HG03060 (cell line): ENCODE measurements at regions not wholly inside any gene's neighbourhood (a gene's known extent, or its start where the extent isn't known, plus 50 kb on each side); places are given as distances from the start of the nearest gene placed in this dataset.

Experiments used
- ATAC-seq: cut with Tn5 transposase; IDR thresholded peaks from one replicate; pipeline ENCODE4 v1.9.1; 2021; ENCODE audit warnings: low read depth, moderate number of reproducible peaks; ENCODE audit not compliant: unreplicated experiment

- no peak for ATAC-seq
Measured at GRCh38 chr4:180634306-180634705, 1608.9 kb upstream of the TENM3 start.

GRCh38 chr4:180635281-180635680 lies 1607.9 kb upstream of the TENM3 start:
- no peak for ATAC-seq

DNA sequence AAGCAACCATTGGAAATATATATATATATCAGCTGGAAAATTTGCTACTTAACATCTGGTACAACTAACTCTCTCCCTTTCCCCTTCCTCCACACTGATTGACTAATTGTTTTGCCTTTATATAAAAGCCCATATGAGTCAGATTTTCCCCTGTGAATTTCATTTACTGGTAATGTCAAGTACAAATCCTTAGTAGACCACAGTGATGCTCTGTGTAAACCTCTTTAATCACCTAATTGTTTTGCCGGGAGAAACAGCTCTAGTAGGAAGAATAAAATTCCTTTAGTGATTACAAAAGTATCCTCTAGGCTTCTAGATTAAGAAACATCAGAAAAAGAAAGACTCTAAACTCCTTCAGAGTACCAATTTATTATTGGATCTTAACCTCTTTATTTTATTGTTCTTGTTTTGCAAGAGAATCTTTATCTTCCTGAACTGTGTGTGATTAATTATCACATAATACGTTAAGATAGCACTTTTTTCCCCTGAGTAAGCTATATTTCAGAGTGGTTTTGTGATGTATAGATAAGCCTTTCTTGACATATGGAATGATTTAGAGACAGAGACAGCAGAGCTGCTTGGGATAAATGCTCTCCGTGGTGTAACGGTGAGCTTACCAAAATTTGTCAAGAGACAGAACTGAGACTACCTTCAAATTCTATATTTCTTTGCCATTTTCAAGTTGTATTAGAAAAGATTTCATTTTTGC lies 1606.4 kb upstream of the TENM3 start:
- ATAC-seq, result no peak

DNA sequence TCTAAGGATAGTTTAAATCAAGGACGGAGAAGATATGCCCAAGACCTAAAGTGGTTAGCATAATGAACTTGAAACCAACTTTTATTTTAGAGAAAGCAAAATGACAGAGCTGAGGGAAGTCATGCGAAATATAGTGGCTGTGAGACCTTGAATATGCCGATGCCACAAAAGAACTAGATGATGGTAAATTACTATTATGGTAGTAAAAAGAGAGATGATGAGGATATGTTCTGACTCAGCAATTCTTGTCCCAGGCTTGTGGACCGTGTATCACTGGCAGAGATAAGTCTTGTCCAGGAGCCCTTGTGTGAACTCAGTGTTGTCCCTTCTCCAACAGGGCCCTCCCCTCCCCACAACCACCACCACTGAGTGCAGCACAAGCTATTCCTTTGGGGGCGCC lies 1605.6 kb upstream of the TENM3 start:
- ATAC-seq, result no peak

GRCh38 chr4:180640193-180640592 lies 1603.0 kb upstream of the TENM3 start:
- no peak for ATAC-seq

- no peak for ATAC-seq
Measured at GRCh38 chr4:180641495-180641894, 1601.7 kb upstream of the TENM3 start.

- ATAC-seq, result no peak
Measured at GRCh38 chr4:180642732-180643131, 1600.5 kb upstream of the TENM3 start.

GRCh38 chr4:180650273-180650672 lies 1592.9 kb upstream of the TENM3 start:
- no peak for ATAC-seq

- no peak for ATAC-seq
Measured at GRCh38 chr4:180652533-180652932, 1590.7 kb upstream of the TENM3 start.

GRCh38 chr4:180655886-180656285 lies 1587.3 kb upstream of the TENM3 start:
- no peak for ATAC-seq

DNA sequence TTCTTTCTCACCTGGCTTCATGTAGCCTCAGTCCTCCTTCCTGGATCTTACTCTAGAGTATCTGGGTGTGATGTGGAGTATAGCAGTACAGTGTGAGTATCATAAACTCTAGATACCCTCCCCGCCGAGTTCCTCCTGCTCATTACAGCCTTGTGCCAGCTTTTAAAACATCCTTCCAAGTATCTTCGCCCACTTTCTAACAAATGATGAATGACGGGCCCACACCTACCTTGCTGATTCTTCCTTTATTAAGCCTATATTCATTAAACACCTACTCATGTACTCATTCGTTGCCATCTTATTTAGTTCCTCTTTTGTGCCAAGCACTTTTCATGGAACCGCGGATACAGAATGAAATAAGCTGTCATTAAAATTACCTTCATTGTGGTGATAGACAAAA lies 1585.3 kb upstream of the TENM3 start:
- no peak for ATAC-seq

DNA sequence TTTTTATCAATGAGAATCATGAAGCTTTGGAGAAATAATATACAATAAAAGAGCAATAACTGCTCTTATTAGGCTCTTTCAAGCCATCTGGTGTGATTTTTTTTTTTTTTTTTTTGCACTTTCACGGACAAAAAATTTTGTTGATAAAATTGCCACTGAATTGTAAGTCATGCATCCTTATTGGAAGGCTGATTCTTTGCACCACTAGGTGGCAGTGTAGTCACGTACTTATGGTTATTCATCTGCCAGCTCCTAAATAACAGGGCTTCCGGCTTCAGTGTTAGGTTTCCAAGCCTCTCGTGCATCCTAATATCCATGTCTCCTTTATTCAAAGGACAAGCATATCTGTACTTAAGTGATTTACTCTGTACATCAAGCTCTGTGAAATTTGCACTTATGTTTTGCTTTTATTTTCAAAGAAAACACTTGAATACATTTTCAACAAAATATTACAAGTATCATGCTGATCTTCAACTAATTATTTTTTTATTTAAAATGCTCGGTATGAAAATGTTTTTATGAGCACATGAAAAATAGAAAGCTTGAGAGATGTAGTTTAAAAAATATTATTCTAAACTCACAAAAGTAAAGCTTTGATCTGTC lies 1578.3 kb upstream of the TENM3 start:
- ATAC-seq, result peak; percentile 91

- no peak for ATAC-seq
Measured at GRCh38 chr4:180665481-180665880, 1577.7 kb upstream of the TENM3 start.

DNA sequence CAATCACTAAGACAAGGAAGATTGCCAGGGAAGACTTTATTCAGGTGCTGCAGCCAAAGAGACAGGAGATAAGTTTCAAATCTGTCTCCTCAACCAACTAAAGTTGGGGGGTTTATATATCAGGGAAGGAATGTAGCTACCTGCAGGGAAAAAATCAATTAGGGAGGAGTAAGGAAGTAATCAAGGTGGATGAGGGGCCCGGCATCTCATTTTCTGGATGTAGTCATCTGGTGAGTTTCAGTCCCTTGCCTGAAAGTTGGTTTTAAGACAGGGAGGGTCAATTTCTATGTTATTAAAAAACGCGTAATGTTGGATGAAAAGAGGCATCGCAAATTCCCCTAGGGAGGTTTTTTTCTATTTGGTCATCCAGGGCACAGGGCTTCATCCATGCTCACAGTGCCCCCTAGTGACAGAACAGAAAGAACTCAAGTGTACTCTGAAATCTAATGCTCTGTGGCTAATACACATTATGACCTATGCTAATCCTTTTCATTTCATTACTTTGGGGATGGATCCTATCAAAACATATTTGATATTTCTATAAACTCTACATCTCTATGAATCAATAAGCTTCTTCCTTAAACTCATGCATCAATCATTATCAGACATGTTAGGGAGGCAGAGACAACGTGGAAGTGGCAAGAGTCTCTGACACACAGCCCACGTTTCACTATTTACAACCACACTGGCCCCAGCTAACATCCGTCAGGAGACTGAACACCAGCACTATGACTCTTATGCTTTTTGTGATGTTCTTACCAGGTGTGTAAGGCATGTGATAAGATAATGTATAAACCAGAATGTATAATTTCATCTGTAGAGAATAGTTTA lies 1577.0 kb upstream of the TENM3 start:
- peak; percentile 64 for ATAC-seq

- no peak for ATAC-seq
Measured at GRCh38 chr4:180668732-180669131, 1574.5 kb upstream of the TENM3 start.

- no peak for ATAC-seq
Measured at GRCh38 chr4:180669680-180670079, 1573.5 kb upstream of the TENM3 start.

GRCh38 chr4:180674619-180675358 lies 1568.4 kb upstream of the TENM3 start:
- ATAC-seq, result no peak

DNA sequence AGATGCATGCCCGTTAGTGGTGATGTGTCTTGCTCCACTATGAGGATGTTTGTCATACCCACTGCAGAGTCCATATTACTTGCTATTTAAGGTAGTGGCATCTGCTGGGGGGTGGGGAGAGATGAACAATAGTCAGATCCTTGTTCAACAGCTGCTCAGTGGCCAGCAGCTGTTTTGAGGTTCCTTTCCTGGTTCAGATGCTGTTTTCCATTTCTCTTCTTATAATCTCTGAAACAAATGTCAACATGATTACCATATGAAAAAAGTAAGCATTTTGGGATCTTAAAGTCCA lies 1567.9 kb upstream of the TENM3 start:
- ATAC-seq, result no peak

GRCh38 chr4:180680305-180680704 lies 1562.9 kb upstream of the TENM3 start:
- ATAC-seq, result no peak

- ATAC-seq, result no peak
Measured at GRCh38 chr4:180682776-180683175, 1560.4 kb upstream of the TENM3 start.

GRCh38 chr4:180683186-180683585 lies 1560.0 kb upstream of the TENM3 start:
- no peak for ATAC-seq
